HG02884 (cell line): ENCODE measurements at regions not wholly inside any gene's neighbourhood (a gene's known extent, or its start where the extent isn't known, plus 50 kb on each side); places are given as distances from the start of the nearest gene placed in this dataset.

Source experiments
- ATAC-seq: cut with Tn5 transposase; IDR thresholded peaks from one replicate; pipeline ENCODE4 v1.9.1; 2021; ENCODE audit warnings: mild to moderate bottlenecking, moderate library complexity; ENCODE audit not compliant: unreplicated experiment

DNA sequence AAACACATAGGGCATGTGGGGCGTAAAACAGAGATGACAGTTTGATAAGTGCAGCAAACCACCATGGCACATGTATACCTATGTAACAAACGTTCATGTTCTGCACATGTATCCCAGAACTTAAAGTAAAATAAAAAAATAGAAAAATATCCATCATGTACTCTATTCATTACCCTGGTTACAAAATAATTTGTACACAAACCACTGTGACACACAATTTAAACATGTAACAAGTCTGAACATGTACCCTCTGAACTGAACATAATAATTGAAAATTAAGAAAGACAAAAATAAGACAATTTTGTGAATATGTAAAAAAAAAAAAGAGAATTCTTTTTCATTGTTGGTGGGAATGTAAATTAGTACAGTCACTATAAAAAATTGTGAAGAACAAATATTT, 379.2 kb downstream of the KDM5D start:
- no peak for ATAC-seq

DNA sequence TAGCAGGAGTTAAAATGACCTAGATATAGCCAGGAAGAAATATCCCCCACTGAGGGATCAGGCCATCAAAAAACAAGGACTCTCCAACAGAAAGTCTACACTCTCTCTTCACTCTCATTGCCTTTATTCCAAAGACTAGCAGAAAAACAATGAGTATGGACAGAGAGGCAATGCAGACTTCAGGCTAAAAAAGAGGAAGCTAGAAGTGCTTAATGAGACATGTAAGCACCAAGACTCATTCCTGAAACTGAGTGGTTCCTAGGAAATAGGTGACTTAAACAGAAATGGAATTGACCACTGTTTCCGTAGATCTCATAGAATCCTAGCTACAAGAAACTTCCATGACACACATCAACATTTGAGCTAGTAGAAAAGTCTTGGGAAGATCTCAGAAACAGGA, 387.3 kb downstream of the KDM5D start:
- peak; percentile 62 for ATAC-seq

DNA sequence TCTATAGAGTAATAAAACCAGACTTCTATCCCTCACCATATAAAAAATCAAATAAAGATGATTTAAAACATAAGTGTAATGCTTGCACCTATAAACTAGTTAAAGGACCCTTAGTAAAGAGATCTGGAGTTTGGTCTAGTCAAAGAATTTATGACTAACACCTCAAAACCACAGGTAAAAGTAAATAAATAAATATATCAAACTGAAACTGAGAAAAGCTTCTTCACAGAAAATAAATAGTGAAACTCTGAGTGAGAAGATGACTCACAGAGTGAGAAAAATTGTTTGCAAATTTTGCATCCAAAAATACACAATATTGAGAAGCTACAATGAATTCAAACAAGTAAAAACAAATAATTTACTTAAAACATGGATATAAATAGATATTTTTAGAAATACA, 387.8 kb downstream of the KDM5D start:
- ATAC-seq = peak; percentile 78

DNA sequence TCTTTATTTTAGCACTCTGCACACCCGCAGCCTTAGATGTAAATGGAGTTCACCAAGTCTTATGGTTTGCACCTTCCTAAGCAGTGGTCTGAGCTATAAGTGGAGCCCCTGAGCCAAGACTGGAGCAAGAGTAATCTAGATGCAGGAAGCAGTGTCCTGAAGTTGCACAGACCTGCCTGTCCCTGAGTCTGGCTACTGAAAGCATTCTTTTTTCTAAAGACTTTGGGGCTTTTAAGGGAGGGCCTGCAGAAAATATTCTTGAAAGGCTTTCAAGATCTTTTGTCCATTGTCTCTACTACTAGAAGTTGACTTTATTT, 389.7 kb downstream of the KDM5D start:
- ATAC-seq = no peak

DNA sequence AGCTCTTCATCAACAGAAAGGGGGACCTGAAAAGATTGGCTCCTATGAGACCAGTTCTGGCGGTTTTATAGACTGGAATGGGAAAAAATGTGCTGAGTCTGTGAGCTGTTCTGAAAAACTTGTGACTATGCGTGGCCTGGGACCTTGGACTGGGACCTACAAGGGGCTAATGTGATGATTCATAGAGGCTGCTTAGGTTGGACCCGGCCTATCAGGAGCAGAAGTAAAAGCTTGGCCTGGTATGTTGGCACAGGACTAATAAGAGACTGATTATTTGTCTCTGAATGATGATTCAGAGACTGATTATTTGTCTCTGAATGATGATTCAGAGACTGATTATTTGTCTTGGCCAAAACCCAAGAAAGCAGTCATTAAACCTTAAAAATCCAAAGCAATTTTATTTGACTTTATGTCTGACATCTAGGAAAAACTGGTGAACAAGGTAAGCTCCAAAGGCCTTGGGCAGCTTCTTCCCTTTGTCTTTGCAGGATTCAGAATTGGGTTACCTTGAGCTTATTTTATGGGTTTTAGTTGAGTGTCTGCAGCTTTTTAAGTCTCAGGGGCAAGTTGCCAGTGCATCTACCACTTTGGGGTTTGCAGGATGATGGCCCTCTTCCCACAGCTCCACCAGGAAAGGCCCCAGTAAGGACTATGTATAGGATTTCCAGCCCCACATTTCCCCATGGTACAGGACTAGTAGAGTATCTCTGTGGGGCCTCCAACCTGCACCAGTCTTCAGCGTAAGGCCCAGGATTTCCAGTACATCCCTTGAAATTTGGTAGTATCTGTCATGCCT, 390.3 kb downstream of the KDM5D start:
- no peak for ATAC-seq

DNA sequence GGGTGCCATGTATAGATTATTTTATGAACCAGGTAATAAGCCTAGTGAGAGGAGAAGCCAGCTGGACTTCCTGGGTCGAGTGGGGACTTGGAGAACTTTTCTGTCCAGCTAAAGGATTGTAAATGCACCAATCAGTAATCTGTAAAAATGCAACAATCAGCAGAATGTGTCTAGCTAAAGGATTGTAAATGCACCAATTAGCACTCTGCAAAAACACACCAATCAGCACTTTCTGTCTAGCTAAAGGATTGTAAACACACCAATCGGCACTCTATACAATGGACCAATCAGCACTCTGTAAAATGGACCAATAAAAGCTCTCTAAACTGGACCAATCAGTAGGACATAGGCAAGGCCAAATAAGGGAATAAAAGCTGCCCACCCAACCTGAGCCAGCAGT, 392.9 kb downstream of the KDM5D start:
- no peak for ATAC-seq

DNA sequence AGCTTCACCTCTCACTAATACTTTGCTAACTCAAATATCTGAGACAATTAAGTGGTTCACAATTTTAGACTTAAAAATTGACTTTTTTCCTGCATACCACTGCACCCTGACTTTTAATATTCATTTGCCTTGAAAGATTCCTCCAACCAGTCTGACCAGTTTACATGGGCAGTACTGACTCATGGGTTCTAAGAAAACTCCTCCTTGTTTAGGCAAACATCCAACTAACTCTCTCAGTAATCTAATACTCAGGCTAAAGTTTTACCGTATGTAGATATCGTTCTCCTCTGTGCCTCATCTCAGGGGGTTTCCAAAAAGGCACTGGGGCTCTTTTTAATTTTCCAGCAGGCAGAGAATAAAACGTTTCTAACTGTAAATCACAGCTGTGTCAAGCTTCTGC, 422.8 kb downstream of the KDM5D start:
- no peak for ATAC-seq

DNA sequence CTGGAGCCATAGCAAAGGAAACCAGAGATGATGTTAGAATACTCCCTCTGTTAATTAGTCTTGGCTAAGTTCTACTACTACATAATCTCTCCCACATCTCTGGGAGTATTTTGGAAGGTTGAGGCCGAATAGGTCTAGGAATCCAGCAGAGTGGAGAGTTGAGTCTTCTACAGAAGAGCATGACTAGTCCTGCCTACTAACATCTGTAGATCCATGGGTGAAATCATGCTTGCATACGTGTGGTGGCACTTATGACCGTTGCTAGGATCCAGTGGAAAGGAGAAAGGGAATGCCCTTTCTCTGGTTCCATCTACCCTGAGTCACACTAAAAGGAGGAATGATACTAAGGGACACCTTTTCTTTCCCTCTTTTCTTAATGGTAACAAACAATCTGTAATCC, 425.4 kb downstream of the KDM5D start:
- ATAC-seq = no peak

DNA sequence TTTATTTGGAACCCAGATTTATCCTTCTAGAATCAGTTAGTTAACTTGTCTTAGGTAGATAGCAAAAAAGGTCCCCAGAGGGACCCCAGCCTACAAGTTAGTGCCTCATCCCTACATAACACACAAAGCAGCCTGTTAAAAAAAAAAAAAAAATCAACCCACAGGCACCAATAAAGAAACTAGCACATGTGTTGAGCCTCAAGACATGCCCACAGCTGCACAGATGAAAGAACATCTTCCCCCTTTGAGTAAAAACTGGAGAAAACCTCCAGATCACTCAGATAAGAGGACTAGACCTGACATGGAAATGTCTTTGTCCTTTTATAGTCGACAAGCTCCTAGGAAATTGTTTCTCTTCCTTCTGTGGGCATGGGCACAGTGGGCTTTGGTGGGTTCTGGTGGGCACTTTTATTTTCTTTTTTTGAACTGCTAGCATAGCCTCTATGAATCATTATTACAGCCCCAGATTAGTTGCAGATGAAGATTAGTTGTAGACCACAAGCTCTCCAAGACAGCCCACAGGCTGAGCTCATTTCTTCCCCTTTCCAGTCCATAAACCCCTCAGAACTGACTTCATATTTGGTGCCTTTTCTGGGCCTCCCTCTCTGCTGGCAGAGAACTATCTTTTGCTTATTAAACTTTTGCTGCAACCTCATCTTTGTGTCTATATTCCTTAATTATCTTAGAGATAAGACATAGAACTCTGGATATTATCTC, 427.1 kb downstream of the KDM5D start:
- no peak for ATAC-seq

DNA sequence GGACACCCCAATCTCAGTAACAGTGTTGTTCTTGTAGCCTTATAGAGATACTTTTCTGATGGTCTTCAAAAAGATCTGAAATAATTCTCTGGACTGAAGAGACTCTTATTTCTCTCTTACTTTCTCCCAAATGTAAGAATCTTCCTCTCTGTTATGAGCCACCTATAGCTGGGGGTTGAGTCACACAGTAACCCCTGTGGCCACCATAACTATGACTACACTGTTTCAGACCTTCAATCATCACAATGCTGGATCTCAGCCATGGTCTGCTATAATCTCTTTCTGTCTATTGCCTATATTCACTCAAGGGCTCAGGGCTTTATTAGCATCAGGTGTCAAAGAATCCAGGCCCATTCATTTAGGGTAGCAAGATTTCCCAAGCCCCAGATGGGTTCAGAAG, 436.9 kb downstream of the KDM5D start:
- no peak for ATAC-seq

DNA sequence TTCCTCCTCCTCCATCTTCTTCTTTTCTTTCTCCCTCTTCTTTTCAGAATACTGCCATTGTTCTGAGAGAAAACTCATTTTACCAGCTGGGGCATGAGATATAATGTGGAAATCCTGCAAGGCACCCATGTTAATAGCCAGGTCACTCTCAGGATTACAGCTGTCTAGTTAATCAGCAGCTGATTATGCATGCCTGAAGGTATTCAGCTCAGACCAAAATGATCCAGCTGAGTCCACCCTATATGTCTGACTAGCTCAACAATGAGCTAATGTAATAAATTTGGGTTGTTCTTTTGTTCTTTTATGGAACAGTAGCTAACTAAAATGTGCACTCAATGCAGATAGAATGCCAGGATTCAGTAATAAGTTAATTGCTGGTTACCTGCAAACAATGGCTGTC, 441.4 kb downstream of the KDM5D start:
- ATAC-seq = no peak

DNA sequence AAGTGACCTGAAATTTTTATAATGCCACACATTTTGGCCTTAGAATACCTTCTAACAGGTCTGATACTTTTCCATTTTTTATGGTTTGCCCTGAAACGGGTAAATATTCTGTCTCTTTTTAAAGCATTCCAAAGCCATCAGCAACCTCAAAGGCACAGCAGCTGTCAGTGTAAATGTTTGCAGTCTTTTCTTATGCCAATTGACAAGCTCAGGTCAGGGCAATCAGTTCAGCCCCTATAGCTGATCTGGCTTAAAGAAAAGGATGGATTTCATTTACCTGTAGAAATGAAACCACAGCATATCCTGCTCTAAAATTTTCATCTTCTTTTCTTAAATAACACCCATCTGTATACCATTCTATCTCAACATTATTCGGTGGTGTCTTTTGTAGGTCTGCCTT, 453.6 kb downstream of the KDM5D start:
- no peak for ATAC-seq

DNA sequence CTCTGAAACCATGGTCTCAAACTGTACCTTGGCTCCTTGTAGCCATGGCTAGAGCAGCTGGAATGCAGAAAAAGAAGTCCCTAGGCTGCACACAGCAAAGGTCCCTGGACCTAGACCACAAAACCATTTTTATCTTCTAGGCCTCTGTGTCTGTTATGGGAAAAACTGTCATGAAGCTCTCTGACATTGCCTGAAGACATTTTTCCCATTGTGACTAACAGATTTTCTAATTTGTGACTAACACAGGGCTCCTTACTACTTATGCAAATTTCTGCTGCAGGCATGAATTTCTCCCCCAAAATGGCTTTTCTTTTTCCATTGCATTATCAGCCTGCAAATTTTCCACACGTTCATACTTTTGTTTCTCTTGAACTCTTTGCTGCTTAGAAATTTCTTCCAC, 470.4 kb downstream of the KDM5D start:
- ATAC-seq = no peak

DNA sequence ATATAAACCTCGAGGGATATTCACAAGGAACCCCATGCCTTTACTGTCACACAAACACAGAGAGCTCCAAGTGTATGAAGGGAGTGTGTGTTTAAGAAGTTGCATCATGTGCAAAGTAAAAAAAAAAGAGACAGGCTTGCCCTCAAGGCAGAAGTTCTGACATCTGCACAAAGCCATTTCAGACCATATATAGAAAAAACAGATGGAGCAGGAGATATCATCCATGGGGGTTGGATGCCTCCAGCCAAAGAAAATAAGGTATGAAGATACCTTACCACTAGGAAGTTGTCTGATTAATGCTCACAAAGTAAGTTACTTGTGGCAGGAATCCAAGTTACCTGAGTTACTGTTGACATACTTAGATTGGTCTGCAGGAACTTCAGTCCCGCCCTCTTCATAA, 476.2 kb downstream of the KDM5D start:
- no peak for ATAC-seq

DNA sequence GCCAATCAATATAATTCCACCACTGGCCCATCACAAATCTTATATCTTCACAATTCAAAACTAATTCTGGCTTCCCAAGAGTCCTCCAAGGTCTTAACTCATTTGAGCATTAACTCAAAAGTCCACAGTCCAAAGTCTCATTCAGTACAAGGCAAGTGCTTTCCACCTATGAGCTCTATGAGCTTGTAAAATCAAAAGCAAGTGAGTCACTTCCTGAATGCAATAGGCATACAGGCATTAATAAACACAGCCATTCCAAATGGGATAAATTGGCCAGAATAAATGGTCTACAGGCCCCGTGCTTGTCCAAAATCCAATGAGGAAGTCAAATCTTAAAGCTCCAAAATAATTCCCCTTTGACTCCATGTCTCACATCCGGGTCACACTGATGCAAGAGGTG, 479.1 kb downstream of the KDM5D start:
- ATAC-seq = no peak

DNA sequence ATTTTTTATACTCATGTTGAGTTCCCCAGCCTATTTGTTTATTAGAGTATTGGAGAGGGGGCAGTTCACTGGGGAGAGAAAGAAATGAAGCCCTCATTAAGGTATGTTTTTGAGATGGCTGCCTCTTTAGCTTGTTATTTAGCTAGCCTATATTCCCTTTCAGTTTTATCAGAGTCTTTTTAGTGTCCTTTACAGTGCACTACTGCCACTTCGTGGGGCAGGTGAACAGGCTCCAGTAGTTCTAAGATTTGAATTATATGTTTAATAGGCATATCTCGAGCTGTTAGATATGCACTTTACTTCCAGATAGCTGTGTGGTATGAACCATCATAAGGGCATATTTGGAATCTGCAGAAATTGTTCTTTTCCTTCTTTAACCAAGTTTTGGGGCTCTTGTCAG, 482.2 kb downstream of the KDM5D start:
- no peak for ATAC-seq

DNA sequence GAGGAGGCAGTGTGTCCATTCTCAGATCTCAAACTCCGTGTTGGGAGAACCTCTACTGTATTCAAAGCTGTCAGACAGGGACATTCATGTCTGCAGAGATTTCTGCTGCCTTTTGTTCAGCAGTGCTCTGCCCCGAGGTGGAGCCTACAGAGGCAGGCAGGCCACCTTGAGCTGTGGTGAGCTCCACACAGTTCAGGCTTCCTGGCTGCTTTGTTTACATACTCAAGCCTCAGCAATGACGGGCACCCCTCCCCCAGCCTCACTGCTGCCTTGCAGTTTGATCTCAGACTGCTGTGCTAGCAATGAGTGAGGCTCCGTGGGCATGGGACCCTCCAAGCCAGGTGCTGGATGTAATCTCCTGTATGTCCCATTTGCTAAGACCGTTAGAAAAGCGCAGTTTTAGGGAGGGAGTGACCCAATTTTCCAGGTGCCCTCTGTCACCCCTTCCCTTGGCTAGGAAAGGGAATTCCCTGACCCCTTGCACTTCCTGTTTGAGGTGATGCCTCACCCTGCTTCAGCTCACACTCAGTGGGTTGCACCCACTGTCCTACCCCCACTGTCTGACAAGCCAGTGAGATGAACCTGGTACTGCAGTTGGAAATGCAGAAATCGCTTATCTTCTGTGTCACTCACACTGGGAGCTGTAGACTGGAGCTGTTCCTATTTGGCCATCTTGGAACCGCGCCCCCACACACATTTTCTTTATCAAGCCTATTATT, 458.9 kb upstream of the HSFY2 start:
- no peak for ATAC-seq

DNA sequence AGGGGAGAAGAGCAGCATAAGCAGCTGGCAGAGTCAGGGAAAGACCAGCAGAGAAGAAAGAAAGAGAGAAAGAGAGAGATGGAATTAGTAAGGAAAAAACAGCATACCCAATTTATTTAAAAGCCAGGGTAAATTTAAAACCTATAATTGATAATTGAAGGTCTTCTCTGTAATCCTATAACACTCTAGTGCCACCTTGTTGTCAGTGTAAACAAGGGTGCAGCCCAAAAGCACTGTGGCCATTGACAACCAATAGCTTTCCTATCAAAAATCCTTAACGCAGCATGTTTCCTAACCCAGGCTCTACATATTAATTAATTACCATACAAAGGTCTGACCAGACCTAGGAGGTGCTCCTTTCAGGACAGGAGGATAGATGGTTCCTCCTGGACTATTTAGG, 447.2 kb upstream of the HSFY2 start:
- ATAC-seq = no peak

DNA sequence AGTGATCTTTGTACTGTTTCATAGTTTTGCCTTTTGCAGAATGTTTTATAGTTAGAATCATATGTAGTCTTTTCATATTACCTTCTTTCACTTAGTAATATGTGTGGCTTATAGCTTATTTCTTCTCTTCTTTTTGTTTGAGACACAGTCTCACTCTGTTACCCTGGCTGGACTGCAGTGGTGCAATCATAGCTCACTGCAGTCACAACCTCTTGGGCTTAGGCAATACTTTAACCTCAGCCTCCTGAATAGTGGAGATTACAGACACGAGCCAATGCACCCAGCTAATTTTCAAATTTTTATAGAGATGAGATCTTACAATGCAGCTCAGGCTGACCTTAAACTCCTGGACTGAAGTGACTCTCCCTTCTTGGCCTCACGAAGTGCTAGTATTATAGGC, 435.4 kb upstream of the HSFY2 start:
- ATAC-seq = no peak

DNA sequence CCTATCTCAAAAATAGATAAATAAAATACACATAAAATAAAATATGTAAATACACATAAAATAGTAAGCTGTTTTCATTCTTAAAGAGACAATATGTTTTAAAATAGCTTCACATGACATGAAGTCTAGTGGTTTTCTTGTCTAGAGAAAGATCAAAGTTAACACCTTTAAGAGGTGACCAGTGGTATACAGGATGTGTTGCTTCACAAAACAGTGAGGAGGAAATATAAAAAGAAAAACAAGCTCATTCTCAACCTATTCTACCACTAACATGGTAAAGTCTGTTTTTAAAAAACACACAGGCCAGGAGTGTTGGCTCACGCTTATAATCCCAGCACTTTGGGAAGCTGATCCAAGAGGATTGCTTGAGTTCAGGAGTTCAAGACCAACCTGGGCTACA, 433.5 kb upstream of the HSFY2 start:
- ATAC-seq = no peak

DNA sequence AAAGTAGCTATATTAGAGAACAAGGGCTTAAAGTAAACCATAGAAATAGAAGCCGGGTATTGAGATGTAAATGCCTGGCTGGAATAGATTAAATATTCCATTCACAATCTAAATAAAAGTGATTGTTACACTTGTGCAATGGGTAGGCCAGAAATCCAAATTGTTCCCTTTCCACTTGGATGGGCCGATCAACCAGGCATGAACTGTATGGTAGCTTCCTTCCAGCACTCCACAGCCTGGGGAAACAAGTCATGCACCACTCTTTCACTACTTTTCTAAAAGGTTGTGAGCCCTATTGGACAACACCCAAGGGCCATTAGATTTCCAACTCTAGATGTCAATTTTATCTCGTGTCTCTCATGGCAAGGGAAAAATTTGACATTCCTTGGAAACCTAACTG, 407.3 kb upstream of the HSFY2 start:
- no peak for ATAC-seq

DNA sequence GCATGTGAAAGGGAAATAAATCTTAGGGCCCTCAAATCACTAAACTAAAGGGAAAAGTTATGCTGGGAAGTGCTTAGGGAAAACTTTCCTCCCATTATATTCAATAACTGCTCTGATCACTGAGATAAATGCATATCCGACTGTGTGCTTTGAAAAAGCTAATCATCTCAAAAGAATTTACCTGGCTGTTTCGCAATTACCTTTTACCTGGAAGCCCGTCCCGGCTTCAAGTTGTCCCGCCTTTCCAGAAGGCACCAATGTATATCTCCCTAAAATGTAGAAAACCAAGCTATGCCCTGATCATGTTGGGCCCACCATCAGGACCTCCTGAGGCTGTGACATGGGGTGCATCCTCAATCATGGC, 394.6 kb upstream of the HSFY2 start:
- no peak for ATAC-seq
